Activated gamma-delta T cell (primary cell): ENCODE measurements at regions not wholly inside any gene's neighbourhood (a gene's known extent, or its start where the extent isn't known, plus 50 kb on each side); places are given as distances from the start of the nearest gene placed in this dataset.

Experiments used
- DNase-seq: peaks from one replicate; lab custom pipeline; 2025; lab: John Stamatoyannopoulos, UW

- no peak for DNase-seq
Measured at GRCh38 chr11:134762248-134763029, 350.4 kb upstream of the B3GAT1 start.

GRCh38 chr11:134761926-134762247 is 349.8 kb upstream of the B3GAT1 start:
- DNase-seq, result no peak

- DNase-seq, result no peak
Measured at GRCh38 chr11:134761386-134761785, 349.3 kb upstream of the B3GAT1 start.

GRCh38 chr11:134760957-134761356 is 348.9 kb upstream of the B3GAT1 start:
- DNase-seq, result no peak

- no peak for DNase-seq
Measured at GRCh38 chr11:134760299-134760698, 348.3 kb upstream of the B3GAT1 start.

GRCh38 chr11:134759855-134760254 is 347.8 kb upstream of the B3GAT1 start:
- no peak for DNase-seq

GRCh38 chr11:134759274-134759673 is 347.2 kb upstream of the B3GAT1 start:
- DNase-seq, result no peak

- no peak for DNase-seq
Measured at GRCh38 chr11:134758342-134758931, 346.4 kb upstream of the B3GAT1 start.

- DNase-seq, result no peak
Measured at GRCh38 chr11:134757633-134758032, 345.6 kb upstream of the B3GAT1 start.

- no peak for DNase-seq
Measured at GRCh38 chr11:134756811-134757540, 344.9 kb upstream of the B3GAT1 start.

GRCh38 chr11:134755535-134755934 is 343.5 kb upstream of the B3GAT1 start:
- no peak for DNase-seq

GRCh38 chr11:134754521-134755198 is 342.6 kb upstream of the B3GAT1 start:
- no peak for DNase-seq

- DNase-seq, result no peak
Measured at GRCh38 chr11:134753771-134754520, 341.9 kb upstream of the B3GAT1 start.

- DNase-seq, result no peak
Measured at GRCh38 chr11:134752964-134753770, 341.1 kb upstream of the B3GAT1 start.

GRCh38 chr11:134752526-134752925 is 340.5 kb upstream of the B3GAT1 start:
- DNase-seq, result no peak

GRCh38 chr11:134751766-134752165 is 339.7 kb upstream of the B3GAT1 start:
- DNase-seq, result no peak

- DNase-seq, result no peak
Measured at GRCh38 chr11:134751031-134751585, 339.1 kb upstream of the B3GAT1 start.

GRCh38 chr11:134750619-134751018 is 338.6 kb upstream of the B3GAT1 start:
- no peak for DNase-seq

GRCh38 chr11:134749040-134749839 is 337.2 kb upstream of the B3GAT1 start:
- no peak for DNase-seq

- DNase-seq, result no peak
Measured at GRCh38 chr11:134746609-134747008, 334.6 kb upstream of the B3GAT1 start.
